ENCODE measurements at regions not wholly inside any gene's neighbourhood (a gene's known extent, or its start where the extent isn't known, plus 50 kb on each side); places are given as distances from the start of the nearest gene placed in this dataset.

- no peak for TF ChIP-seq CTCF (IDR thresholded peaks at IDR 0.05)
- H3K9me3 ChIP-seq: no peaks in the 10 kb centered on the region
- peaks cover 0 to 18% of the 10 kb centered on the region in 2 donors for H3K4me1 ChIP-seq
- H3K27me3 ChIP-seq: peaks cover 20 to 31% of the 10 kb centered on the region in 2 donors
- H3K27ac ChIP-seq: no peak overlapping the region
- no peak overlapping the region for H3K4me3 ChIP-seq
- no peaks in the 10 kb centered on the region for H3K36me3 ChIP-seq
- no peak for DNase-seq (ENCODE audit: low spot score)
These were observed 102.3 kb upstream of the DIO3 start for GRCh38 chr14:101458741-101459550.

- H3K4me3 ChIP-seq: no peak overlapping the region
- H3K27me3 ChIP-seq: peaks cover 20 to 31% of the 10 kb centered on the region in 2 donors
- H3K4me1 ChIP-seq: peaks cover 0 to 18% of the 10 kb centered on the region in 2 donors
These were observed 101.8 kb upstream of the DIO3 start for GRCh38 chr14:101459551-101459900.

GRCh38 chr14:101460521-101460920 is 100.8 kb upstream of the DIO3 start:
- Histone ChIP-seq H3K27ac (no peak overlapping the region), H3K4me3 (no peak overlapping the region), H3K36me3 (no peaks in the 10 kb centered on the region), H3K9me3 (no peaks in the 10 kb centered on the region), H3K4me1 (peaks cover 0 to 18% of the 10 kb centered on the region in 2 donors), H3K27me3 (peaks cover 20 to 31% of the 10 kb centered on the region in 2 donors)
- no peak for TF ChIP-seq CTCF (IDR thresholded peaks at IDR 0.05)
- no peak for DNase-seq (ENCODE audit: low spot score)

More at GRCh38 chr14:101459551-101459900, 101.8 kb upstream of the DIO3 start:
- no peak for TF ChIP-seq CTCF (IDR thresholded peaks at IDR 0.05)
- H3K27ac ChIP-seq: no peak overlapping the region
- no peaks in the 10 kb centered on the region for H3K36me3 ChIP-seq
- DNase-seq (ENCODE audit: low spot score): no peak
- no peaks in the 10 kb centered on the region for H3K9me3 ChIP-seq

GRCh38 chr14:101460986-101461750 is 100.1 kb upstream of the DIO3 start:
- peaks cover 20 to 31% of the 10 kb centered on the region in 2 donors for H3K27me3 ChIP-seq
- no peak overlapping the region for H3K4me3 ChIP-seq
- H3K27ac ChIP-seq: no peak overlapping the region
- H3K4me1 ChIP-seq: peaks cover 0 to 18% of the 10 kb centered on the region in 2 donors
- no peaks in the 10 kb centered on the region for H3K36me3 ChIP-seq
- H3K9me3 ChIP-seq: no peaks in the 10 kb centered on the region
- DNase-seq (ENCODE audit: low spot score): no peak
- no peak for TF ChIP-seq CTCF (IDR thresholded peaks at IDR 0.05)

GRCh38 chr14:101461891-101462290 is 99.4 kb upstream of the DIO3 start:
- no peak for TF ChIP-seq CTCF (IDR thresholded peaks at IDR 0.05)
- H3K4me1 ChIP-seq: peaks cover 0 to 18% of the 10 kb centered on the region in 2 donors
- H3K4me3 ChIP-seq: no peak overlapping the region
- H3K36me3 ChIP-seq: no peaks in the 10 kb centered on the region
- H3K27me3 ChIP-seq: peaks cover 20 to 29% of the 10 kb centered on the region in 2 donors
- DNase-seq (ENCODE audit: low spot score): no peak
- no peaks in the 10 kb centered on the region for H3K9me3 ChIP-seq
- H3K27ac ChIP-seq: no peak overlapping the region

All from right atrium auricular region (tissue), 2 donors.